ENCODE measurements at regions not wholly inside any gene's neighbourhood (a gene's known extent, or its start where the extent isn't known, plus 50 kb on each side); places are given as distances from the start of the nearest gene placed in this dataset.
A peak's percentile ranks its signal among the peaks of the same experiment; 100 is the strongest.

GRCh38 chr2:238562446-238562845 lies 135.7 kb downstream of the ASB1 start:
- DNase-seq, result no peak

GRCh38 chr2:238563551-238563950 lies 136.8 kb downstream of the ASB1 start:
- DNase-seq, result no peak

- no peak for DNase-seq
Measured at GRCh38 chr2:238564286-238564920, 137.7 kb downstream of the ASB1 start.

- no peak for DNase-seq
Measured at GRCh38 chr2:238565031-238565430, 138.3 kb downstream of the ASB1 start.

GRCh38 chr2:238566001-238566645 lies 139.4 kb downstream of the ASB1 start:
- peak; percentile 33 for DNase-seq

- DNase-seq, result no peak
Measured at GRCh38 chr2:238567067-238567855, 140.5 kb downstream of the ASB1 start.

GRCh38 chr2:238567996-238568395 lies 141.3 kb downstream of the ASB1 start:
- no peak for DNase-seq

- no peak for DNase-seq
Measured at GRCh38 chr2:238568455-238569440, 142.0 kb downstream of the ASB1 start.

- peak; percentile 58 for DNase-seq
Measured at GRCh38 chr2:238569507-238570195, 142.9 kb downstream of the ASB1 start.

GRCh38 chr2:238570391-238570790 lies 143.7 kb downstream of the ASB1 start:
- DNase-seq, result no peak

- DNase-seq, result no peak
Measured at GRCh38 chr2:238570926-238571325, 144.2 kb downstream of the ASB1 start.

- no peak for DNase-seq
Measured at GRCh38 chr2:238571661-238572372, 145.1 kb downstream of the ASB1 start.

- no peak for DNase-seq
Measured at GRCh38 chr2:238573065-238573778, 146.5 kb downstream of the ASB1 start.

GRCh38 chr2:238573916-238574315 lies 147.2 kb downstream of the ASB1 start:
- no peak for DNase-seq

- no peak for DNase-seq
Measured at GRCh38 chr2:238574490-238575271, 148.0 kb downstream of the ASB1 start.

GRCh38 chr2:238576674-238577073 lies 149.9 kb downstream of the ASB1 start:
- no peak for DNase-seq

- no peak for DNase-seq
Measured at GRCh38 chr2:238578256-238578655, 151.5 kb downstream of the ASB1 start.

GRCh38 chr2:238580486-238580885 lies 153.8 kb downstream of the ASB1 start:
- no peak for DNase-seq

- DNase-seq, result no peak
Measured at GRCh38 chr2:238581126-238581525, 154.4 kb downstream of the ASB1 start.

- no peak for DNase-seq
Measured at GRCh38 chr2:238582159-238582558, 155.4 kb downstream of the ASB1 start.

Measured in right hindlimb (tissue), 1 donor.